IMR-90 (cell line): ENCODE measurements at regions not wholly inside any gene's neighbourhood (a gene's known extent, or its start where the extent isn't known, plus 50 kb on each side); places are given as distances from the start of the nearest gene placed in this dataset.
"Not testable (repeated sequence)": the region's sequence is repeated elsewhere in the genome, so short reads cannot be mapped to it uniquely, and the experiment has no call there.

Experiments used
- ATAC-seq: fragments of 200-7000 bp; cut with Tn5 transposase; 2 replicates; pipeline ENCODE4 v1.9.1; 2020; ENCODE audit warnings: low read depth, mild to moderate bottlenecking, moderate library complexity
- BruUV-seq: library from RNA; stranded (reverse); fragments of 400-500 nt; replicated peaks from 2 replicates; lab custom pipeline; 2021; lab: Mats Ljungman, UMichigan
- CTCF ChIA-PET: fragments of 300-600 bp; formaldehyde crosslinking; extraction: SDS; loops from one replicate; lab custom pipeline; 2021; ENCODE audit warnings: antibody characterized with exemption; lab: Yijun Ruan, JAX
- POLR2A ChIA-PET: fragments of 300-600 bp; sonication (Branson Sonifier 250); formaldehyde crosslinking; loops from one replicate; lab custom pipeline; 2022; ENCODE audit warnings: antibody characterized with exemption; ENCODE audit not compliant: unreplicated experiment; lab: Charles Lee
- DNase-seq: peaks from one replicate; pipeline ENCODE4 v3.0.0; 2013
- H2AFZ ChIP-seq: replicated peaks from 2 replicates; pipeline ENCODE3; 2013; ENCODE audit warnings: low read length, mild to moderate bottlenecking; ENCODE audit not compliant: poor library complexity
- H2AK5ac ChIP-seq: 2 replicates; pipeline ENCODE4 v1.6.1; 2013; ENCODE audit warnings: low read depth, low read length, inconsistent platforms
- H2AK9ac ChIP-seq: replicated peaks from 2 replicates; pipeline ENCODE3; 2013; ENCODE audit warnings: mild to moderate bottlenecking, low read depth, low read length, moderate library complexity; ENCODE audit not compliant: poor library complexity
- H2BK120ac ChIP-seq: 2 replicates; pipeline ENCODE4 v1.6.1; 2013; ENCODE audit warnings: low read depth, low read length, inconsistent platforms
- H2BK15ac ChIP-seq: 3 replicates; pipeline ENCODE4 v1.6.1; 2013; ENCODE audit warnings: low read depth, low read length, inconsistent platforms
- H2BK20ac ChIP-seq: 2 replicates; pipeline ENCODE4 v1.6.1; 2013; ENCODE audit warnings: low read depth, mild to moderate bottlenecking, inconsistent platforms, low read length, moderate library complexity
- H2BK5ac ChIP-seq: 2 replicates; pipeline ENCODE4 v1.6.1; 2013; ENCODE audit warnings: mild to moderate bottlenecking, low read depth, low read length, inconsistent platforms; ENCODE audit not compliant: poor library complexity, severe bottlenecking
- H3K14ac ChIP-seq: replicated peaks from 2 replicates; pipeline ENCODE4 v1.6.1; 2013; ENCODE audit warnings: low read depth, low read length, inconsistent platforms
- H3K18ac ChIP-seq: 2 replicates; pipeline ENCODE4 v1.6.1; 2013; ENCODE audit warnings: low read depth, low read length, control low read depth
- H3K23ac ChIP-seq: 2 replicates; pipeline ENCODE4 v1.6.1; 2013; ENCODE audit warnings: low read depth, low read length, inconsistent platforms
- H3K27ac ChIP-seq: 2 replicates; pipeline ENCODE4 v1.5.1; 2013; ENCODE audit warnings: mild to moderate bottlenecking, control low read depth, low read length; ENCODE audit not compliant: insufficient read depth
- H3K27me3 ChIP-seq: 2 replicates; pipeline ENCODE4 v1.6.1; 2013; ENCODE audit warnings: low read length; ENCODE audit not compliant: control insufficient read depth, insufficient read depth
- H3K36me3 ChIP-seq: 2 replicates; pipeline ENCODE4 v1.6.1; 2013; ENCODE audit warnings: low read length, mixed read lengths; ENCODE audit not compliant: control insufficient read depth, insufficient read depth
- H3K4ac ChIP-seq: 2 replicates; pipeline ENCODE4 v1.6.1; 2013; ENCODE audit warnings: low read depth, low read length, inconsistent platforms
- H3K4me1 ChIP-seq: 2 replicates; pipeline ENCODE4 v1.6.1; 2013; ENCODE audit warnings: low read length, mixed read lengths; ENCODE audit not compliant: control insufficient read depth, insufficient read depth
- H3K4me2 ChIP-seq: 2 replicates; pipeline ENCODE4 v1.6.1; 2013; ENCODE audit warnings: low read depth, mild to moderate bottlenecking, control low read depth, low read length, moderate library complexity
- H3K4me3 ChIP-seq: 2 replicates; pipeline ENCODE4 v1.5.1; 2013; ENCODE audit warnings: low read depth, mild to moderate bottlenecking, control low read depth, low read length, moderate library complexity; ENCODE audit not compliant: insufficient read depth
- H3K56ac ChIP-seq: 2 replicates; pipeline ENCODE4 v1.6.1; 2013; ENCODE audit warnings: low read length, inconsistent platforms; ENCODE audit not compliant: insufficient read depth; ENCODE audit errors: extremely low read depth
- H3K79me1 ChIP-seq, 2 experiments: 2 replicates each; pipeline ENCODE4 v1.6.1; 2013; ENCODE audit warnings: low read length in 2 of 2, inconsistent platforms in 1 of 2, low read depth in 1 of 2
- H3K9ac ChIP-seq: 2 replicates; pipeline ENCODE4 v1.6.1; 2013; ENCODE audit warnings: low read depth, low read length, control low read depth
- H3K9me1 ChIP-seq: 2 replicates; pipeline ENCODE4 v1.6.1; 2013; ENCODE audit warnings: low read length, inconsistent platforms; ENCODE audit not compliant: insufficient read depth
- H3K9me3 ChIP-seq: 2 replicates; pipeline ENCODE4 v1.6.1; 2013; ENCODE audit warnings: low read length; ENCODE audit not compliant: control insufficient read depth, insufficient read depth
- H4K20me1 ChIP-seq: 2 replicates; pipeline ENCODE4 v1.6.1; 2013; ENCODE audit warnings: low read length, inconsistent platforms; ENCODE audit not compliant: insufficient read depth
- H4K5ac ChIP-seq: 2 replicates; pipeline ENCODE4 v1.6.1; 2013; ENCODE audit warnings: mild to moderate bottlenecking, low read depth, low read length, control low read depth
- H4K8ac ChIP-seq, 2 experiments: 2 replicates each; pipeline ENCODE4 v1.6.1; 2013; ENCODE audit warnings: low read depth in 2 of 2, low read length in 2 of 2, control low read depth in 1 of 2, inconsistent platforms in 1 of 2
- H4K91ac ChIP-seq: 2 replicates; pipeline ENCODE4 v1.6.1; 2013; ENCODE audit warnings: low read depth, low read length, inconsistent platforms; ENCODE audit not compliant: insufficient read depth
- BHLHE40 ChIP-seq: fragments of 150-350 bp; IDR thresholded peaks from 2 replicates; pipeline ENCODE4 v1.6.1; 2016; ENCODE audit warnings: mild to moderate bottlenecking, low read depth, low read length
- MAZ ChIP-seq: IDR thresholded peaks from 2 replicates; pipeline ENCODE4 v1.6.1; 2012; ENCODE audit warnings: low read depth, mild to moderate bottlenecking, low read length, improper control_type of control experiment, moderate library complexity, borderline replicate concordance
- NFE2L2 ChIP-seq: fragments of 150-350 bp; IDR thresholded peaks from 2 replicates; pipeline ENCODE4 v1.6.1; 2016; ENCODE audit warnings: low read depth, mild to moderate bottlenecking, low read length
- USF2 ChIP-seq: fragments of 150-350 bp; IDR thresholded peaks from 2 replicates; pipeline ENCODE4 v1.6.1; 2017; ENCODE audit warnings: mild to moderate bottlenecking, antibody characterized with exemption, low read length, low read depth
- WGBS, 2 experiments: methylation state at CpG; one replicate each; pipeline versions ENCODE4 v1.1.5 to v1.1.7; 2013; ENCODE audit warnings: missing lambda C conversion rate in 2 of 2; ENCODE audit not compliant: insufficient read length in 1 of 2; ENCODE audit errors: extremely low coverage in 2 of 2; 5-methylcytosine and 5-hydroxymethylcytosine counted together
- dilution Hi-C: fragments of 300-500 bp; cut with HindIII; formaldehyde crosslinking; loops from one replicate; pipeline ENCODE4 v1.14.3; 2018; ENCODE audit warnings: low sequenced_read_pairs; ENCODE audit not compliant: unreplicated experiment
- in situ Hi-C: fragments of 300-500 bp; cut with MboI; formaldehyde crosslinking; loops from 3 replicates; pipeline ENCODE4 v1.14.3; 2019; ENCODE audit warnings: low sequenced_read_pairs, inconsistent platforms, mixed read lengths
- intact Hi-C: fragments of 100-400 bp; cut with micrococcal nuclease; formaldehyde crosslinking; loops from 2 replicates; pipeline ENCODE4 v1.10.0; 2022
- TF ChIP-seq, protein P1 (sequence below): conservative IDR thresholded peaks from 2 replicates; pipeline ENCODE4 v1.5.1; 2012; ENCODE audit warnings: mild to moderate bottlenecking, low read depth, low read length, improper control_type of control experiment

DNA sequence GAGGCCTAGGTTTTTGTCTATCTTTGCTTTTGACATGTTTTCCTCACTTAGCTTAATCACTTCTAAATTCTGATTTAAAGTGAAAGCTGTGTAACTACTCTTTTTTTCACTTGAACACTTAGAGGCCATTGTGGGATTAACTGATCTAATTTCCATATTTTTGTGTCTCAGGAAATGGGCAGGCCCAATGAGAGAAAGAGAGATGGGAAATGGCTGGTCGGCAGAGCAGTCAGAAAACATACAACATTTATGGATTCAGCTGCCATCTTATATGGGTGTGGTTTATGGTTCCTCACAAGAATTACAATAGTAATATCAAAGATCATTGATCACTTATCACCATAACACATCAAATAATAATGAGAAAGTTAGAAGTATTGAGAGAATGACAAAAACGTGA, 320.8 kb downstream of the PTPRC start:
- Histone ChIP-seq H2BK120ac (no peak overlapping the region), H3K4me1 (no peaks in the 10 kb centered on the region), H3K27ac (no peak overlapping the region), H2AFZ (no peak overlapping the region), H2AK5ac (no peak overlapping the region), H4K91ac (no peak overlapping the region), H3K9me3 (no peaks in the 10 kb centered on the region), H3K79me1 (no peaks in the 10 kb centered on the region), H3K4me2 (no peak overlapping the region), H3K27me3 (no peaks in the 10 kb centered on the region), H3K4ac (no peak overlapping the region), H2AK9ac (no peak overlapping the region), H4K20me1 (no peaks in the 10 kb centered on the region), H3K36me3 (no peaks in the 10 kb centered on the region), H3K9me1 (no peaks in the 10 kb centered on the region), H2BK15ac (no peak overlapping the region), H4K5ac (no peak overlapping the region), H3K4me3 (no peak overlapping the region), H4K8ac (no peak overlapping the region), H2BK20ac (no peak overlapping the region), H3K9ac (no peak overlapping the region), H3K14ac (no peak overlapping the region), H3K23ac (no peak overlapping the region), H2BK5ac (no peak overlapping the region), H3K56ac (no peak overlapping the region), H3K18ac (no peak overlapping the region)
- intact Hi-C loops = no loop called here
- DNase-seq (no peak), ATAC-seq (no peak)
- ChIA-PET CTCF (no interaction called here), POLR2A (no interaction called here)
- BruUV-seq = no TSS peak
- no CpG with 5 or more reads among the region's 2 CpGs for WGBS, 2 experiments
- in situ Hi-C loops = no loop called here
- TF ChIP-seq NFE2L2 = no peak
- TF ChIP-seq USF2 = no peak
- TF ChIP-seq, protein P1, sequence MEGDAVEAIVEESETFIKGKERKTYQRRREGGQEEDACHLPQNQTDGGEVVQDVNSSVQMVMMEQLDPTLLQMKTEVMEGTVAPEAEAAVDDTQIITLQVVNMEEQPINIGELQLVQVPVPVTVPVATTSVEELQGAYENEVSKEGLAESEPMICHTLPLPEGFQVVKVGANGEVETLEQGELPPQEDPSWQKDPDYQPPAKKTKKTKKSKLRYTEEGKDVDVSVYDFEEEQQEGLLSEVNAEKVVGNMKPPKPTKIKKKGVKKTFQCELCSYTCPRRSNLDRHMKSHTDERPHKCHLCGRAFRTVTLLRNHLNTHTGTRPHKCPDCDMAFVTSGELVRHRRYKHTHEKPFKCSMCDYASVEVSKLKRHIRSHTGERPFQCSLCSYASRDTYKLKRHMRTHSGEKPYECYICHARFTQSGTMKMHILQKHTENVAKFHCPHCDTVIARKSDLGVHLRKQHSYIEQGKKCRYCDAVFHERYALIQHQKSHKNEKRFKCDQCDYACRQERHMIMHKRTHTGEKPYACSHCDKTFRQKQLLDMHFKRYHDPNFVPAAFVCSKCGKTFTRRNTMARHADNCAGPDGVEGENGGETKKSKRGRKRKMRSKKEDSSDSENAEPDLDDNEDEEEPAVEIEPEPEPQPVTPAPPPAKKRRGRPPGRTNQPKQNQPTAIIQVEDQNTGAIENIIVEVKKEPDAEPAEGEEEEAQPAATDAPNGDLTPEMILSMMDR = no peak
- no peak for TF ChIP-seq MAZ
- no peak for TF ChIP-seq BHLHE40
- dilution Hi-C loops = no loop called here

DNA sequence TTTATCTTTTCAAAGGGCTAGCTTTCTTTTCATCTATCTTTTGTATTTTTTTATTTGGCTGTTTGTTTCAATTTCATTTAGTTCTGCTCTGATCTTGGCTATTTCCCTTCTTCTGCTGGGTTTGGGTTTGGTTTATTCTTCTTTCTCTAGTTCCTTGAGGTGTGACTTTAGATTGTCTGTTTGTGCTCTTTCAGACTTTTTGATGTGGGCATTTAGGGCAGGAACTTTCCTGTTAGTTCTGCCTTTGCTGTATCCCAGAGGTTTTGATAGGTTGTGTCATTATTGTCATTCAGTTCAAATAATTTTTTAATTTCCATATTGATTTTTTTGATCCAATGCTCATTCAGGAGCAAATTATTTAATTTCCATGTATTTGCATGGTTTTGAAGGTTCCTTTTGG, 325.0 kb downstream of the PTPRC start:
- H3K9ac ChIP-seq, dilution Hi-C loops, H3K36me3 ChIP-seq, H3K4ac ChIP-seq, POLR2A ChIA-PET, H3K9me1 ChIP-seq, H2AK9ac ChIP-seq, intact Hi-C loops, H3K14ac ChIP-seq, H3K4me3 ChIP-seq, DNase-seq, H3K27me3 ChIP-seq, H2BK15ac ChIP-seq, H3K18ac ChIP-seq, BruUV-seq, H4K8ac ChIP-seq, ATAC-seq, H2BK5ac ChIP-seq, H2AK5ac ChIP-seq, H2AFZ ChIP-seq, H3K23ac ChIP-seq, H3K9me3 ChIP-seq, H3K56ac ChIP-seq, H2BK20ac ChIP-seq, H4K20me1 ChIP-seq, H2BK120ac ChIP-seq, H3K27ac ChIP-seq, in situ Hi-C loops, H4K5ac ChIP-seq, H4K91ac ChIP-seq, CTCF ChIA-PET, H3K4me1 ChIP-seq, H3K79me1 ChIP-seq, H3K4me2 ChIP-seq: not testable (repeated sequence)
